ENCODE measurements at regions not wholly inside any gene's neighbourhood (a gene's known extent, or its start where the extent isn't known, plus 50 kb on each side); places are given as distances from the start of the nearest gene placed in this dataset.

DNA sequence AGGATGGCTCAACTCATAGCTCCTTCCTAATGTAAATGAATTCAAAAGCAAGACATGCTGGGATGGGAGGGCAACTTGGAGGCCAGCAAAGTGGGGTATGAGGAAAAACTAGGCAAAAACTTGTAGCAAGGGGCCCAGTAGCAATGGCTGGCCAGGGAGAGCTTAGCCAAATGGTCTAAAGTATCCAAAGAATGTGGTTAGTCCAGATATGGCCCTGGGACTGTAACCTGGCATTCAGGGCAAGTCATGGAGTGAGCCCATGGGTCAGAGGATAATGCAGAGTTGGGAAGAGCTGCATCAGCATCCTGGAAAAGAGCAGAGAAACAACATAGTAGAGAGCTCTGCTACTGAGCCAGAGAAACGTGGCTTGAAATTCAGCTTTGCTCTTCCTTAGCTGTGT is 191.7 kb downstream of the SUCLA2 start:
- TF ChIP-seq, protein P1, sequence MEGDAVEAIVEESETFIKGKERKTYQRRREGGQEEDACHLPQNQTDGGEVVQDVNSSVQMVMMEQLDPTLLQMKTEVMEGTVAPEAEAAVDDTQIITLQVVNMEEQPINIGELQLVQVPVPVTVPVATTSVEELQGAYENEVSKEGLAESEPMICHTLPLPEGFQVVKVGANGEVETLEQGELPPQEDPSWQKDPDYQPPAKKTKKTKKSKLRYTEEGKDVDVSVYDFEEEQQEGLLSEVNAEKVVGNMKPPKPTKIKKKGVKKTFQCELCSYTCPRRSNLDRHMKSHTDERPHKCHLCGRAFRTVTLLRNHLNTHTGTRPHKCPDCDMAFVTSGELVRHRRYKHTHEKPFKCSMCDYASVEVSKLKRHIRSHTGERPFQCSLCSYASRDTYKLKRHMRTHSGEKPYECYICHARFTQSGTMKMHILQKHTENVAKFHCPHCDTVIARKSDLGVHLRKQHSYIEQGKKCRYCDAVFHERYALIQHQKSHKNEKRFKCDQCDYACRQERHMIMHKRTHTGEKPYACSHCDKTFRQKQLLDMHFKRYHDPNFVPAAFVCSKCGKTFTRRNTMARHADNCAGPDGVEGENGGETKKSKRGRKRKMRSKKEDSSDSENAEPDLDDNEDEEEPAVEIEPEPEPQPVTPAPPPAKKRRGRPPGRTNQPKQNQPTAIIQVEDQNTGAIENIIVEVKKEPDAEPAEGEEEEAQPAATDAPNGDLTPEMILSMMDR (IDR thresholded peaks at IDR 0.05), result no peak
- no peak for TF ChIP-seq EZH2 (IDR thresholded peaks at IDR 0.05; ENCODE audit: borderline replicate concordance, insufficient read depth, low read depth, low read length, poor library complexity, severe bottlenecking)

Measured in B cell (primary cell).